ENCODE measurements at regions not wholly inside any gene's neighbourhood (a gene's known extent, or its start where the extent isn't known, plus 50 kb on each side); places are given as distances from the start of the nearest gene placed in this dataset.

- TF ChIP-seq CTCF (conservative IDR thresholded peaks at IDR 0.05) (no peak), ZFX (IDR thresholded peaks at IDR 0.05) (no peak)
These were observed 123.3 kb upstream of the NXT1 start for GRCh38 chr20:23227274-23227673.
